Ovary (tissue), 7 donors: ENCODE measurements at regions not wholly inside any gene's neighbourhood (a gene's known extent, or its start where the extent isn't known, plus 50 kb on each side); places are given as distances from the start of the nearest gene placed in this dataset.

ENCODE experiments used
- DNase-seq, 5 donors: peaks; one replicate each; pipeline ENCODE4 v3.0.0-alpha.2; 2019 to 2020
- H3K27ac ChIP-seq, 2 donors: fragments of 200-600 bp; one replicate each; pipeline versions ENCODE4 v1.5.1 to v1.8.0; 2019 to 2022
- H3K27me3 ChIP-seq: fragments of 200-600 bp; one replicate; pipeline ENCODE4 v1.8.0; 2022
- H3K36me3 ChIP-seq: fragments of 200-600 bp; sonication (generic); one replicate; pipeline ENCODE4 v1.5.1; 2019
- H3K4me1 ChIP-seq: one replicate; pipeline ENCODE4 v1.8.1; 2013; ENCODE audit warnings: mild to moderate bottlenecking, moderate library complexity; ENCODE audit not compliant: insufficient read depth
- H3K4me3 ChIP-seq: fragments of 200-600 bp; sonication (generic); one replicate; pipeline ENCODE4 v1.5.1; 2017
- H3K9me3 ChIP-seq, 2 donors: fragments of 200-600 bp in 1 of 2; sonication (generic) in 1 of 2; one replicate each; pipeline versions ENCODE4 v1.5.1 to v1.8.1; 2013 to 2019; ENCODE audit warnings: mild to moderate bottlenecking in 1 of 2, moderate library complexity in 1 of 2
- EP300 ChIP-seq: sonication (generic); formaldehyde crosslinking; IDR thresholded peaks from one replicate; pipeline ENCODE4 v1.6.1; 2017; ENCODE audit warnings: antibody characterized with exemption
- POLR2A ChIP-seq: fragments of 450-650 bp; IDR thresholded peaks from one replicate; pipeline ENCODE4 v1.6.1; 2017; ENCODE audit warnings: antibody characterized with exemption, mild to moderate bottlenecking, moderate library complexity
- WGBS, 3 donors: extraction: QIAGEN DNeasy Blood & Tissue Kit in 1 of 3; methylation state at CpG; one replicate each; pipeline versions ENCODE4 v1.1.5 to v1.1.7; 2013 to 2017; 5-methylcytosine and 5-hydroxymethylcytosine counted together
- intact Hi-C, 4 donors: fragments of 100-400 bp; cut with DNase I; formaldehyde crosslinking; loops; one replicate each; pipeline versions ENCODE4 v1.11.0 to v1.15.1; 2022 to 2023
- TF ChIP-seq, protein P1 (sequence below), 3 donors: fragments of 450-650 bp in 2 of 3; fragments of 200-600 bp in 1 of 3; IDR thresholded peaks; one replicate each; pipeline versions ENCODE4 v1.5.1 to v1.8.0; 2016 to 2022; ENCODE audit warnings: antibody characterized with exemption in 3 of 3, mild to moderate bottlenecking in 1 of 3
- donor health status: DM: no; HTN: no; CAD: no; lungs with moderate emphysema.
- donor health status: DM: no; HTN: no; CAD: no.
- donor health status: Bipolar disorder and iron deficiency.
- donor health status: DM: no; HTN: no; CAD: no.
- donor health status: DM: yes; HTN: yes; CAD: no.

DNA sequence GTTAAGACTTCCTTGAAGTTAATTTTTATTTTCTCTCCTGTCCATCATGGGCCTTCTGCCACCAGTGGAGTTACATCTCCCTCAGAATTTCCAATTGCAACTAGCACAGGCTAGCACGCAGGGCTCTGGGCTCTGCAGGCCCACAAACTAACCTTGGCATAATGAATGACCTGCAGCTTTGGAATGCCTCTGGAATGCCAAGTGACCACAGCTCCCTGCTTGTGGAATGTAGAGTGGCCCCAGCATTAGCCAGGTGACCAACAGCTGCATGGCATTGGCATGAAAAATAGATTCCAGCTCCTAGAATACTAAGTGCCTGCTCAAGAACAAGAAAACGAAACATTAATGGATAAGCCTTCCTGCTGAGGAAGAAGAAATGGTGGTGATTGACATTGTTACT, 726.1 kb downstream of the BRINP1 start:
- H3K36me3 ChIP-seq: no peaks in the 10 kb centered on the region
- H3K4me1 ChIP-seq: no peaks in the 10 kb centered on the region
- no peaks in the 10 kb centered on the region for H3K27me3 ChIP-seq
- intact Hi-C loops: no loop called here
- WGBS, 3 donors: 13 to 38% (median 14%) methylated on average over 2 of the region's 2 CpGs
- DNase-seq: no peak
- no peak overlapping the region for H3K4me3 ChIP-seq
- no peak for TF ChIP-seq EP300
- TF ChIP-seq, protein P1, sequence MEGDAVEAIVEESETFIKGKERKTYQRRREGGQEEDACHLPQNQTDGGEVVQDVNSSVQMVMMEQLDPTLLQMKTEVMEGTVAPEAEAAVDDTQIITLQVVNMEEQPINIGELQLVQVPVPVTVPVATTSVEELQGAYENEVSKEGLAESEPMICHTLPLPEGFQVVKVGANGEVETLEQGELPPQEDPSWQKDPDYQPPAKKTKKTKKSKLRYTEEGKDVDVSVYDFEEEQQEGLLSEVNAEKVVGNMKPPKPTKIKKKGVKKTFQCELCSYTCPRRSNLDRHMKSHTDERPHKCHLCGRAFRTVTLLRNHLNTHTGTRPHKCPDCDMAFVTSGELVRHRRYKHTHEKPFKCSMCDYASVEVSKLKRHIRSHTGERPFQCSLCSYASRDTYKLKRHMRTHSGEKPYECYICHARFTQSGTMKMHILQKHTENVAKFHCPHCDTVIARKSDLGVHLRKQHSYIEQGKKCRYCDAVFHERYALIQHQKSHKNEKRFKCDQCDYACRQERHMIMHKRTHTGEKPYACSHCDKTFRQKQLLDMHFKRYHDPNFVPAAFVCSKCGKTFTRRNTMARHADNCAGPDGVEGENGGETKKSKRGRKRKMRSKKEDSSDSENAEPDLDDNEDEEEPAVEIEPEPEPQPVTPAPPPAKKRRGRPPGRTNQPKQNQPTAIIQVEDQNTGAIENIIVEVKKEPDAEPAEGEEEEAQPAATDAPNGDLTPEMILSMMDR (IDR thresholded peaks at IDR 0.05): no peak
- TF ChIP-seq POLR2A: no peak
- no peaks in the 10 kb centered on the region for H3K9me3 ChIP-seq
- no peak overlapping the region for H3K27ac ChIP-seq

DNA sequence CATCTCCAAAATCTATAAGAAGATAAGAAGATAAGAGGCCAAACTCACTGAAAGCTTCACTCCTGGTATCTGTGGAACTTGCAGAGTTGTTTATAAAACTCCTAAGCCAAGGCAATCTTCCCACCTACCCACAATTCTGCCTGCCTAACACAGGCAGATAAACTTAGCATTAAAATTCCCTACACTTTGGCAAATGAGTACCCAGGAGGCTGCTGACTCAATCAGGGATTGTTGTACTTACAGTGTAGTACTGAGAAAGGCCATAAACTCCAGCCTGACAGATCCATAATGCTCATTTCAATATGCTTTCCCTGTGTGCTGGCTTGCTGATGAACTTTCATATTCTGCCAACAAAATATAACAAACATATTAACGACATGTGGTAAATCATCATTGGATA, 725.2 kb downstream of the BRINP1 start:
- H3K9me3 ChIP-seq: no peaks in the 10 kb centered on the region

DNA sequence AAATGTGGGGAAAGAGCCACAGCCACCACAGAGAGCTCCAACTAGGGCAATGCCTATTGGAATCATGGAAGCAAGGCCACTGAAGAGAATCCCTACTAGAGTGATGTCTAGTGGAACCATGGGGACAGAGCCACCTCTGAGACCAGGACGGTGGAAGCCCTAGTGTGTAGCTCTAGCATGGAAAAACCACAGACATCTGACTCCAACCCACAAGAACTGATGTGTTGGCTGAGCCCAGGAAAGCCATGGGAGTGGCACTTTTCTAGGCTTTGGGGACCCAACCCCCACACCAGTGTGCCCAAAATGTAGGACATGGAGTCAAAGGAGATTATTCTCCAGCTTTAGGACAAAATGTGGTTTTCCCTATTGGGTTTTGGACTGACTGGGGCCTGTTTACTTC, 721.9 kb downstream of the BRINP1 start:
- H3K9me3 ChIP-seq: no peaks in the 10 kb centered on the region
- TF ChIP-seq EP300 (no peak), POLR2A (no peak)
- TF ChIP-seq, protein P1 (IDR thresholded peaks at IDR 0.05): no peak
- no peak overlapping the region for H3K4me3 ChIP-seq
- intact Hi-C loops: no loop called here
- no peaks in the 10 kb centered on the region for H3K4me1 ChIP-seq
- H3K27me3 ChIP-seq: no peaks in the 10 kb centered on the region
- 25 to 79% (median 62%) methylated on average over 1 of the region's 1 CpG for WGBS, 3 donors
- H3K27ac ChIP-seq: no peak overlapping the region
- no peaks in the 10 kb centered on the region for H3K36me3 ChIP-seq
- DNase-seq: no peak

More for the DNA sequence above, 725.2 kb downstream of the BRINP1 start:
- DNase-seq: no peak
- 83 to 89% (median 84%) methylated on average over 1 of the region's 1 CpG for whole genome bisulfite sequencing, 3 donors
- Histone ChIP-seq H3K27ac (no peak overlapping the region), H3K4me1 (no peaks in the 10 kb centered on the region), H3K27me3 (no peaks in the 10 kb centered on the region), H3K36me3 (no peaks in the 10 kb centered on the region), H3K4me3 (no peak overlapping the region)
- no peak for TF ChIP-seq POLR2A
- TF ChIP-seq EP300: no peak
- TF ChIP-seq, protein P1 (IDR thresholded peaks at IDR 0.05): no peak
- intact Hi-C loops: no loop called here

DNA sequence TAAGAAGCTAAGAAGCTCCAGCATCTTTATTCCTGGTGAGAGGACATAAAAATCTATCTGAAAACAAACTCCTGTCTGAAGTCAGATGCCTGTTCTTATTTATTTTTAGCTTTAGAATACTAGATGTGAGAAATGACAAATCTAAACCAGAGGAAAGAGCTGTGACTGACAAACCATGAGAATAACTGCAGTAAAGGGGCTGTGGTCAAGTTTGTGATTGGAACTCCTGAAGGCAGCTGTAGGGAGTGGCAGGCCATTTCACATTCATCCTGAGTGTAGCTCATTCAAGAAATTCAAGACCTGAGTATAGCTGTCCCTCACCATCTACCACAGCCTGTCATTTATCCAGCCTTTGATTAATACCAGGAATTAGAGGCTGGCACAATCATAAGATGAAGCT, 718.8 kb downstream of the BRINP1 start:
- Histone ChIP-seq H3K27me3 (no peaks in the 10 kb centered on the region), H3K27ac (no peak overlapping the region), H3K4me1 (no peaks in the 10 kb centered on the region), H3K36me3 (no peaks in the 10 kb centered on the region), H3K9me3 (no peaks in the 10 kb centered on the region), H3K4me3 (no peak overlapping the region)
- intact Hi-C loops: no loop called here
- TF ChIP-seq EP300 (no peak), POLR2A (no peak)
- TF ChIP-seq, protein P1 (IDR thresholded peaks at IDR 0.05): no peak
- no peak for DNase-seq

DNA sequence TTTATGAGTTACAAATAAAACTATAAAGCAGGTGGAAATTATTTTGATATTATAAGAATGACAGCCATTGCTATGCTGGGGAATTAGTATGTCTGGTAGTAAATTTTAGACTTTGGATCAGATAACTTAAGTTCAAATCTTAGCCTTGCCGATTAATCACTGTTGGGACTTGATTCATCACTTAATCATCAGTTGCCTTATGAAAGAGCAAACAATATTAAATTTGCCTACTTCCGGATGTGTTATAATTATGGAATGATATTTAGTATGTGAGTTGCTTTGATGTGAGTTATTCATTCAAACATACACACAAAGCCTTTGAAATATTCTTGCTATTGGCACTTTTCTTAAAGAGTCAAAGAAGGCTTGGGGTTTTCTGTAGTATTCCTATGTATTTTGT, 717.7 kb downstream of the BRINP1 start:
- intact Hi-C loops: no loop called here
- no peak for DNase-seq
- no peaks in the 10 kb centered on the region for H3K27me3 ChIP-seq
- TF ChIP-seq EP300 (no peak), POLR2A (no peak)
- TF ChIP-seq, protein P1 (IDR thresholded peaks at IDR 0.05): no peak
- H3K4me1 ChIP-seq: no peaks in the 10 kb centered on the region
- H3K36me3 ChIP-seq: no peaks in the 10 kb centered on the region
- no peak overlapping the region for H3K4me3 ChIP-seq
- 56 to 87% (median 82%) methylated on average over 2 of the region's 2 CpGs for WGBS, 3 donors
- H3K27ac ChIP-seq: no peak overlapping the region
- no peaks in the 10 kb centered on the region for H3K9me3 ChIP-seq
